HCT116 (cell line): ENCODE measurements at regions not wholly inside any gene's neighbourhood (a gene's known extent, or its start where the extent isn't known, plus 50 kb on each side); places are given as distances from the start of the nearest gene placed in this dataset.

ENCODE experiments used
- POLR2A ChIP-seq: IDR thresholded peaks from 2 replicates; pipeline ENCODE4 v1.7.0; 2011; ENCODE audit warnings: borderline replicate concordance; ENCODE audit not compliant: insufficient read depth, insufficient read length; ENCODE audit errors: extremely low read depth
- POLR2AphosphoS5 ChIP-seq: IDR thresholded peaks from 2 replicates; pipeline ENCODE4 v1.6.1; 2011; ENCODE audit warnings: mild to moderate bottlenecking, low read depth, low read length, moderate library complexity
- RAD21 ChIP-seq: IDR thresholded peaks from 2 replicates; pipeline ENCODE4 v1.6.1; 2012; ENCODE audit warnings: low read depth, mild to moderate bottlenecking
- YY1 ChIP-seq: IDR thresholded peaks from 2 replicates; pipeline ENCODE4 v1.6.1; 2011; ENCODE audit warnings: low read length, low read depth, moderate library complexity, mild to moderate bottlenecking; ENCODE audit not compliant: insufficient replicate concordance; ENCODE audit errors: extremely low read depth
- ZFX ChIP-seq: fragments of 450-650 bp; IDR thresholded peaks from 2 replicates; pipeline ENCODE4 v1.6.1; 2017
- ZNF274 ChIP-seq: fragments of 200-500 bp; sonication (Bioruptor generic); IDR thresholded peaks from 2 replicates; pipeline ENCODE4 v1.6.1; 2014; ENCODE audit warnings: mild to moderate bottlenecking, low read depth, low read length, inconsistent platforms
- TF ChIP-seq, protein P1 (sequence below), 3 experiments: fragments of 200-600 bp in 1 of 3; sonication (generic) in 1 of 3; IDR thresholded peaks in 2 of 3; conservative IDR thresholded peaks in 1 of 3; 2 replicates each; pipeline ENCODE4 v1.5.1; 2012 to 2017; ENCODE audit warnings: low read depth in 2 of 3, low read length in 2 of 3, antibody characterized with exemption in 1 of 3, borderline replicate concordance in 1 of 3, control low read depth in 1 of 3, mild to moderate bottlenecking in 1 of 3, mixed read lengths in 1 of 3, mixed run types in 1 of 3, moderate library complexity in 1 of 3; ENCODE audit not compliant: insufficient read depth in 1 of 3
- TF ChIP-seq, protein P2 (sequence below): IDR thresholded peaks from 2 replicates; pipeline ENCODE4 v1.6.1; 2012; ENCODE audit warnings: low read depth

DNA sequence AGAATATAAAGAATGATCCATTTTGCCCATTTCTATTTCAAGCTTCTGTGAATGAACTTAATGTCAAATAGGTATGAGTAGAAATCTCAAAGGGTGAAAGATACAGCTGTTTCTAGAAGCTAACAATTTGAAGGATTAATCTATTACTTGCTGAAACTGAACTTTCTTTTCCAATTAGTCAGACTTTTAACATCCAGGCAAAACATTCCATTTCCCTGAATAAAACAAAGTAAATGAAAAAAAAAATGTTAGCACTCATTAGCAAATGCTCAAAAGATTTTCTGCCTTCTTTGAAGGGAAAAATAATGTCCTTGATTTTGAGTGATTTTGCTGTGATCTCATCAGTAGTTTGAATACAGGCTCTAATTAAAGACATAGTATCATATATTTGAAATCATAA, 447.6 kb upstream of the PRMT6 start:
- TF ChIP-seq, protein P1, sequence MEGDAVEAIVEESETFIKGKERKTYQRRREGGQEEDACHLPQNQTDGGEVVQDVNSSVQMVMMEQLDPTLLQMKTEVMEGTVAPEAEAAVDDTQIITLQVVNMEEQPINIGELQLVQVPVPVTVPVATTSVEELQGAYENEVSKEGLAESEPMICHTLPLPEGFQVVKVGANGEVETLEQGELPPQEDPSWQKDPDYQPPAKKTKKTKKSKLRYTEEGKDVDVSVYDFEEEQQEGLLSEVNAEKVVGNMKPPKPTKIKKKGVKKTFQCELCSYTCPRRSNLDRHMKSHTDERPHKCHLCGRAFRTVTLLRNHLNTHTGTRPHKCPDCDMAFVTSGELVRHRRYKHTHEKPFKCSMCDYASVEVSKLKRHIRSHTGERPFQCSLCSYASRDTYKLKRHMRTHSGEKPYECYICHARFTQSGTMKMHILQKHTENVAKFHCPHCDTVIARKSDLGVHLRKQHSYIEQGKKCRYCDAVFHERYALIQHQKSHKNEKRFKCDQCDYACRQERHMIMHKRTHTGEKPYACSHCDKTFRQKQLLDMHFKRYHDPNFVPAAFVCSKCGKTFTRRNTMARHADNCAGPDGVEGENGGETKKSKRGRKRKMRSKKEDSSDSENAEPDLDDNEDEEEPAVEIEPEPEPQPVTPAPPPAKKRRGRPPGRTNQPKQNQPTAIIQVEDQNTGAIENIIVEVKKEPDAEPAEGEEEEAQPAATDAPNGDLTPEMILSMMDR (IDR thresholded peaks at IDR 0.05 in 2 of 3, conservative IDR thresholded peaks at IDR 0.05 in 1 of 3; ENCODE audit: borderline replicate concordance in 1 of 3, insufficient read depth in 1 of 3, low read depth in 2 of 3, low read length in 2 of 3) = no peak
- TF ChIP-seq RAD21 (no peak), POLR2A (no peak), ZNF274 (no peak), POLR2AphosphoS5 (no peak), YY1 (no peak), ZFX (no peak)
- TF ChIP-seq, protein P2, sequence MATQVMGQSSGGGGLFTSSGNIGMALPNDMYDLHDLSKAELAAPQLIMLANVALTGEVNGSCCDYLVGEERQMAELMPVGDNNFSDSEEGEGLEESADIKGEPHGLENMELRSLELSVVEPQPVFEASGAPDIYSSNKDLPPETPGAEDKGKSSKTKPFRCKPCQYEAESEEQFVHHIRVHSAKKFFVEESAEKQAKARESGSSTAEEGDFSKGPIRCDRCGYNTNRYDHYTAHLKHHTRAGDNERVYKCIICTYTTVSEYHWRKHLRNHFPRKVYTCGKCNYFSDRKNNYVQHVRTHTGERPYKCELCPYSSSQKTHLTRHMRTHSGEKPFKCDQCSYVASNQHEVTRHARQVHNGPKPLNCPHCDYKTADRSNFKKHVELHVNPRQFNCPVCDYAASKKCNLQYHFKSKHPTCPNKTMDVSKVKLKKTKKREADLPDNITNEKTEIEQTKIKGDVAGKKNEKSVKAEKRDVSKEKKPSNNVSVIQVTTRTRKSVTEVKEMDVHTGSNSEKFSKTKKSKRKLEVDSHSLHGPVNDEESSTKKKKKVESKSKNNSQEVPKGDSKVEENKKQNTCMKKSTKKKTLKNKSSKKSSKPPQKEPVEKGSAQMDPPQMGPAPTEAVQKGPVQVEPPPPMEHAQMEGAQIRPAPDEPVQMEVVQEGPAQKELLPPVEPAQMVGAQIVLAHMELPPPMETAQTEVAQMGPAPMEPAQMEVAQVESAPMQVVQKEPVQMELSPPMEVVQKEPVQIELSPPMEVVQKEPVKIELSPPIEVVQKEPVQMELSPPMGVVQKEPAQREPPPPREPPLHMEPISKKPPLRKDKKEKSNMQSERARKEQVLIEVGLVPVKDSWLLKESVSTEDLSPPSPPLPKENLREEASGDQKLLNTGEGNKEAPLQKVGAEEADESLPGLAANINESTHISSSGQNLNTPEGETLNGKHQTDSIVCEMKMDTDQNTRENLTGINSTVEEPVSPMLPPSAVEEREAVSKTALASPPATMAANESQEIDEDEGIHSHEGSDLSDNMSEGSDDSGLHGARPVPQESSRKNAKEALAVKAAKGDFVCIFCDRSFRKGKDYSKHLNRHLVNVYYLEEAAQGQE = no peak
